ENCODE measurements at regions not wholly inside any gene's neighbourhood (a gene's known extent, or its start where the extent isn't known, plus 50 kb on each side); places are given as distances from the start of the nearest gene placed in this dataset.

GRCh38 chr11:94672636-94673035 is 95.5 kb upstream of the AMOTL1 start:
- no peak for TF ChIP-seq CTCF (IDR thresholded peaks at IDR 0.05 in 2 of 3, conservative IDR thresholded peaks at IDR 0.05 in 1 of 3; ENCODE audit: borderline replicate concordance in 1 of 3, insufficient read depth in 1 of 3, low read depth in 2 of 3, low read length in 2 of 3)
- TF ChIP-seq ZBTB33 (IDR thresholded peaks at IDR 0.05; ENCODE audit: extremely low read depth, insufficient replicate concordance, low read length): no peak
- TF ChIP-seq EZH2 (IDR thresholded peaks at IDR 0.05): no peak
- TF ChIP-seq POLR2A (IDR thresholded peaks at IDR 0.05; ENCODE audit: borderline replicate concordance, extremely low read depth, insufficient read depth, insufficient read length): no peak
- TF ChIP-seq POLR2AphosphoS5 (IDR thresholded peaks at IDR 0.05; ENCODE audit: low read depth, low read length): no peak
- no peak for TF ChIP-seq EZH2phosphoT487 (IDR thresholded peaks at IDR 0.05; ENCODE audit: borderline replicate concordance)
- no peak for TF ChIP-seq ZNF274 (IDR thresholded peaks at IDR 0.05; ENCODE audit: low read depth, low read length)

All from HCT116 (cell line).